ENCODE measurements at regions not wholly inside any gene's neighbourhood (a gene's known extent, or its start where the extent isn't known, plus 50 kb on each side); places are given as distances from the start of the nearest gene placed in this dataset.

DNA sequence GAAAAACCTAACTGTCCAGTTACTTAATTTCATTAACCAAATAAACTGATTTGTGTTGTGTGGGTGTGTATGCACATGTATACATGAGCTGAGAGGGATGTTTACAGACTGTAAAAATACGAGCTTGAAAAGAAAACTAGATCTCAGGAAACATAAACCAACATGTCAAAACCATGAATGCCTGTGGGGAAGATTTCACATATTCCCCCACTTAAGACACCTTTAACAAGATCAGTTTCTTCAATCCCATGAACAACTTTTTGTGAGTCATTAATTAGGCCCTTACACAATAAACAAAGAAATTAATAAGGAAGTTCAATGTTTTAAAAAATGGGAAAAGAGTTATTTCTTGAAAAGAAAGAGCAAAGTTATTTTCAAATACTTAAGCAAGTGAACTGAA lies 170.8 kb downstream of the ZNF674 start:
- Histone ChIP-seq H3K27me3 (ENCODE audit: control insufficient read depth, insufficient read depth, low read length, poor library complexity, severe bottlenecking) (no peaks in the 10 kb centered on the region), H3K4me3 (ENCODE audit: insufficient read depth, low read depth, low read length) (no peak overlapping the region), H3K4me1 (ENCODE audit: control insufficient read depth, insufficient read depth, low read length) (no peaks in the 10 kb centered on the region), H3K27ac (ENCODE audit: insufficient read depth, low read depth, low read length, poor library complexity, severe bottlenecking) (no peak overlapping the region), H3K9me3 (ENCODE audit: control insufficient read depth, low read length) (no peaks in the 10 kb centered on the region), H3K36me3 (ENCODE audit: control insufficient read depth, insufficient read depth, low read length) (no peaks in the 10 kb centered on the region)
- 90% methylated on average over 1 of the region's 1 CpG; no CpG with 5 or more reads in 1 of the 2 experiments for WGBS, 2 experiments

DNA sequence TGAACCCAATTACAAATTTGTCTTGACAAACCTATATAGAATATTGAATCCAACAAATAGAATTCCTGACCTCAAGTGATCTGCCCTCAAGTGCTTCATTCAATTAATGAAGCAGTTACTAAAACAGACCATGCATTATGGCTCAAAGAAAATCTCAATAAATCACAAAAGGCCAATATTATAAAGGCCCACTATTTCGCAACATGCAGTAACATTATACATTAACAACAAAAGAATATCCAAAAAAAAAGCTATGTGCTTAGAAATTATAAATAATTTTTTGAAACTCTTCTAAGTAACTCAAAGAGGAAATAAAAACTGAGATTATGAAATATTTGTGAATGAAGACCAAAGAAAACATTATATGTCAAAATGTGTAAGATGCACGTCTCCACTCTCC lies 177.7 kb downstream of the ZNF674 start:
- Histone ChIP-seq H3K4me3 (ENCODE audit: insufficient read depth, low read depth, low read length) (no peak overlapping the region), H3K4me1 (ENCODE audit: control insufficient read depth, insufficient read depth, low read length) (no peaks in the 10 kb centered on the region), H3K27me3 (ENCODE audit: control insufficient read depth, insufficient read depth, low read length, poor library complexity, severe bottlenecking) (no peaks in the 10 kb centered on the region), H3K36me3 (ENCODE audit: control insufficient read depth, insufficient read depth, low read length) (no peaks in the 10 kb centered on the region), H3K9me3 (ENCODE audit: control insufficient read depth, low read length) (no peaks in the 10 kb centered on the region), H3K27ac (ENCODE audit: insufficient read depth, low read depth, low read length, poor library complexity, severe bottlenecking) (no peak overlapping the region)
- WGBS, 2 experiments: 83% methylated on average over 1 of the region's 2 CpGs; no CpG with 5 or more reads in 1 of the 2 experiments

GRCh38 chrX:46366381-46367207 lies 178.6 kb downstream of the ZNF674 start:
- Histone ChIP-seq H3K27ac (ENCODE audit: insufficient read depth, low read depth, low read length, poor library complexity, severe bottlenecking) (peak overlapping the region; percentile 8), H3K27me3 (ENCODE audit: control insufficient read depth, insufficient read depth, low read length, poor library complexity, severe bottlenecking) (no peaks in the 10 kb centered on the region), H3K9me3 (ENCODE audit: control insufficient read depth, low read length) (no peaks in the 10 kb centered on the region), H3K4me1 (ENCODE audit: control insufficient read depth, insufficient read depth, low read length) (no peaks in the 10 kb centered on the region), H3K4me3 (ENCODE audit: insufficient read depth, low read depth, low read length) (no peak overlapping the region), H3K36me3 (ENCODE audit: control insufficient read depth, insufficient read depth, low read length) (no peaks in the 10 kb centered on the region)
- WGBS, 2 experiments: 80% methylated on average over 2 of the region's 2 CpGs; no CpG with 5 or more reads in 1 of the 2 experiments

DNA sequence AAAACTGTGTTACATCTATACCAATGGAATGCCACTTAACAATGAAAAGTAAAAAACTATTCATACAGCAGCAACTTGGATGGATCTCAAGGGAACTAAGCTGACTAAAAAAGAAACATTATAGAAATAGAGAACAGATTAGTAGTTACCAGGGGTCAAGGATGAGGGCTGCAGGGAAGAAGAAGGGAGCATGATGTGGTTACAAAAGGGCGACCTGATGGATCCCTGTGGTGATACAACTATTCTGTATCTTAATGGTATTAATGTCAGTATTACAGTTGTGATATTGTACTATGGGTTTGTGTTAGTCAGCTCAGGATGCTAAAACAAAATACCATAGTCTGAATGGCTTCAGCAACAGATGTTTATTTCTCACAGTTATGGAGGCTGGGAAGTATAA lies 190.7 kb downstream of the ZNF674 start:
- no peaks in the 10 kb centered on the region for H3K4me1 ChIP-seq (ENCODE audit: control insufficient read depth, insufficient read depth, low read length)
- no peak overlapping the region for H3K4me3 ChIP-seq (ENCODE audit: insufficient read depth, low read depth, low read length)
- 80 to 100% methylated on average over 1 of the region's 1 CpG for WGBS, 2 experiments

DNA sequence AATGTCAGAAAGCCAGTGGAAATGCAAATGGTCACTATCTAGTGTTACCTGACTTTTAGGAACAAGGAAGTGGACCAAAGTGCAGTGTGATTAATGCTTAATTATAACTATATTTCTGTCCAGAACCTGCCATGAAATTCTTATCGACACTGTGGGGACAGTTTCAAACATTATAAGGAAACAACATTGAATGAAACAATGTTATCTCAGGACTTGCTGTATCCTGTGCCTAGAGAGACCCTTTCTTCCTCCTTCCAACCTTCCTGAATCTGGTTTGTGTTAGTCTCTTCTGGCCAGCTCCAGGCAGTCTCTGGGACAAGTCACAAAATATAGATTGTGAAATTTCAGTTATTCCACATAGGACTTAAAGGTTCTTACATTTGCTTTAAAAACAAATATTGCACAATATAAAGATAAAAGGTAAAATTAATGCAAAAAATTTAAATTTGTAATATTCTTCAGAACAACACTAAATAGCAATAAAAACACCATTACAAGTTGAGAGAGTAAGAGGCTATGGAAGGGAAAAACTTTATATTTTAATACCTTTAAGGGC lies 203.4 kb downstream of the ZNF674 start:
- no peaks in the 10 kb centered on the region for H3K9me3 ChIP-seq (ENCODE audit: control insufficient read depth, low read length)
- H3K4me3 ChIP-seq (ENCODE audit: insufficient read depth, low read depth, low read length): no peak overlapping the region
- H3K36me3 ChIP-seq (ENCODE audit: control insufficient read depth, insufficient read depth, low read length): no peaks in the 10 kb centered on the region
- H3K4me1 ChIP-seq (ENCODE audit: control insufficient read depth, insufficient read depth, low read length): peaks cover 3% of the 10 kb centered on the region
- no peak overlapping the region for H3K27ac ChIP-seq (ENCODE audit: insufficient read depth, low read depth, low read length, poor library complexity, severe bottlenecking)
- WGBS, 2 experiments: 75% methylated on average over 1 of the region's 1 CpG; no CpG with 5 or more reads in 1 of the 2 experiments
- H3K27me3 ChIP-seq (ENCODE audit: control insufficient read depth, insufficient read depth, low read length, poor library complexity, severe bottlenecking): no peaks in the 10 kb centered on the region

More for the DNA sequence above, 190.7 kb downstream of the ZNF674 start:
- Histone ChIP-seq H3K27ac (ENCODE audit: insufficient read depth, low read depth, low read length, poor library complexity, severe bottlenecking) (no peak overlapping the region), H3K27me3 (ENCODE audit: control insufficient read depth, insufficient read depth, low read length, poor library complexity, severe bottlenecking) (no peaks in the 10 kb centered on the region), H3K36me3 (ENCODE audit: control insufficient read depth, insufficient read depth, low read length) (no peaks in the 10 kb centered on the region), H3K9me3 (ENCODE audit: control insufficient read depth, low read length) (no peaks in the 10 kb centered on the region)

DNA sequence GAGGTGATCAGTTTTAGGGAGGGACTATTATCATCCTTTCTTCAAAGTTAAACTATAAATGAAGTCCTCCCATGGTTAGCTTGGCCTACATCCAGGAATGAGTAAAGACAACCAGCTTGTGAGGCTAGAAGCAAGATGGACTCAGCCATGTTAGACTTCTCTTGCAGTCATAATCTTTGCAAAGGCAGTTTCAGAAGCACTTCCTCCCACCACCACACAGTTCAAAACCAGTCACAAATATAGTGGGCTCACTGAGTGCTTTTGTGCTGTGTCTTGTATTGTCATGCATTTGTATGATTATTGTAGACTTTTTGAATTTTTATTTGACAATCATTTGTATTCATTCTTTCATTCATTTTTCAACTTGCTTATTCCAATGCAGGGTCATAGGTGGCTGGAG lies 204.5 kb downstream of the ZNF674 start:
- Histone ChIP-seq H3K9me3 (ENCODE audit: control insufficient read depth, low read length) (no peaks in the 10 kb centered on the region), H3K4me3 (ENCODE audit: insufficient read depth, low read depth, low read length) (no peak overlapping the region), H3K36me3 (ENCODE audit: control insufficient read depth, insufficient read depth, low read length) (no peaks in the 10 kb centered on the region), H3K4me1 (ENCODE audit: control insufficient read depth, insufficient read depth, low read length) (peaks cover 3% of the 10 kb centered on the region), H3K27ac (ENCODE audit: insufficient read depth, low read depth, low read length, poor library complexity, severe bottlenecking) (no peak overlapping the region), H3K27me3 (ENCODE audit: control insufficient read depth, insufficient read depth, low read length, poor library complexity, severe bottlenecking) (no peaks in the 10 kb centered on the region)

DNA sequence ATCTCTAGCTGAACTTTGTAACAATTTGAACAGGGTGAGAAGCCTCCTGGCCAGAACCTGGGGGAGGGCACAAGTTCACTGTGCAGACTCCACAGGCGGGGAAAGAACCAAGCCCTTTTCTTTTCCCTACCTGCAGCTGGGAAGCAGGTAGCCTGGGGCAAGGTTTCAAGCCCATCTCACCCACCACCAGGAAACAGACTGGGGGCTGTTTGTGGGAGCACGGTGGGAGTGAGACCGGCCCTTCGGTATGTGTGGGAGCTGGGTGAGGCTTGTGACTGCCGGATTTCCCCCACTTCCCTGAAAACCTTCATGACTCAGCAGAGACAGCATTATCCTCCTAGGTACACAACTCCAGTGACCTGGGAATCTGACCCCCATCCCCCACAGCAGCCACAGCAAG lies 211.7 kb downstream of the ZNF674 start:
- 77 to 79% methylated on average over 3 to 5 of the region's 5 CpGs for WGBS, 2 experiments
- Histone ChIP-seq H3K4me3 (ENCODE audit: insufficient read depth, low read depth, low read length) (no peak overlapping the region), H3K27ac (ENCODE audit: insufficient read depth, low read depth, low read length, poor library complexity, severe bottlenecking) (no peak overlapping the region)

DNA sequence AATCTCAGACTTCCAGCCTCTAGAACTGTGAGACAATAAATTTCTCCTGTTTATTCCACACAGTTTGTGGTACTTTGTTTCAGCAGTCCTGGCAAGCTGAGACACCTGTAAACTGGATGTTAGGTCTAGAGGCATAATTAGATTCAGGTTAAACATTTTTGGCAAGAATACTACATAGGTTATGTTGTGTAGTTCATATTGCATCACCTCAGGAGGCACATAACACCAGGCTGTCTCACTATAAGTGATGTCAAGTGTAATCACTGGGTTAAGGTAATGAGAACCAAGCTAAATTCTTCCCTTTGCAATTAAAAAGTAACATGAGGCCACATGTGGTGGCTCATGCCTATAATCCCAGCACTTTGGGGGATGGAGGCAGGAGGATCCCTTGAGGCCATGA lies 214.2 kb downstream of the ZNF674 start:
- no peaks in the 10 kb centered on the region for H3K27me3 ChIP-seq (ENCODE audit: control insufficient read depth, insufficient read depth, low read length, poor library complexity, severe bottlenecking)
- H3K4me1 ChIP-seq (ENCODE audit: control insufficient read depth, insufficient read depth, low read length): peaks cover 3% of the 10 kb centered on the region
- no peaks in the 10 kb centered on the region for H3K36me3 ChIP-seq (ENCODE audit: control insufficient read depth, insufficient read depth, low read length)
- H3K4me3 ChIP-seq (ENCODE audit: insufficient read depth, low read depth, low read length): no peak overlapping the region
- no peaks in the 10 kb centered on the region for H3K9me3 ChIP-seq (ENCODE audit: control insufficient read depth, low read length)
- no peak overlapping the region for H3K27ac ChIP-seq (ENCODE audit: insufficient read depth, low read depth, low read length, poor library complexity, severe bottlenecking)

More for the DNA sequence above, 211.7 kb downstream of the ZNF674 start:
- Histone ChIP-seq H3K9me3 (ENCODE audit: control insufficient read depth, low read length) (no peaks in the 10 kb centered on the region), H3K36me3 (ENCODE audit: control insufficient read depth, insufficient read depth, low read length) (no peaks in the 10 kb centered on the region), H3K27me3 (ENCODE audit: control insufficient read depth, insufficient read depth, low read length, poor library complexity, severe bottlenecking) (no peaks in the 10 kb centered on the region), H3K4me1 (ENCODE audit: control insufficient read depth, insufficient read depth, low read length) (no peaks in the 10 kb centered on the region)

- Histone ChIP-seq H3K27ac (ENCODE audit: insufficient read depth, low read depth, low read length, poor library complexity, severe bottlenecking) (no peak overlapping the region), H3K9me3 (ENCODE audit: control insufficient read depth, low read length) (no peaks in the 10 kb centered on the region), H3K27me3 (ENCODE audit: control insufficient read depth, insufficient read depth, low read length, poor library complexity, severe bottlenecking) (no peaks in the 10 kb centered on the region), H3K4me3 (ENCODE audit: insufficient read depth, low read depth, low read length) (no peak overlapping the region), H3K36me3 (ENCODE audit: control insufficient read depth, insufficient read depth, low read length) (no peaks in the 10 kb centered on the region), H3K4me1 (ENCODE audit: control insufficient read depth, insufficient read depth, low read length) (peaks cover 3% of the 10 kb centered on the region)
- 87 to 90% methylated on average over 2 of the region's 2 CpGs for WGBS, 2 experiments
Observed at GRCh38 chrX:46330513-46330912, 214.7 kb downstream of the ZNF674 start.

DNA sequence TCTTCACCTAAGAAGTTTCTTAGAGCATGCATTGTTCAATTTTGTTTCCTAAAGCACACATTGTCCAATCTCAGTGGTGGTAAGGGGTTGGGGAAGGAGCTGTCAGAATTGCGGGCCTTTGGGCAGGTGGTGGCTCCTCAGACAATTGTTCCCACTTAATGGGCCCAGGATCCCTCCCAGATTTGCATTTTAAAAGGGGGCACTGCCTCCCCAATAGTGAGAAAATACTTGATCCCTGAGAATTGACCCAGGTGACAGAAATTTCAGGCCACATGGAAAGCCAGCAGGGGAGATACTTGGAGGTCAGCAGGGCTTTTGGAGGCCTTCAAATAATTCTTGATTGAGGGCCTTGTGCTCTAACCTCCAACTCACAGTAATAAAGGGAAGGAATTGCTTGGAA lies 217.1 kb downstream of the ZNF674 start:
- 0% methylated on average over 1 of the region's 1 CpG for WGBS, 2 experiments
- H3K27ac ChIP-seq (ENCODE audit: insufficient read depth, low read depth, low read length, poor library complexity, severe bottlenecking): peak overlapping the region; percentile 95
- no peak overlapping the region for H3K4me3 ChIP-seq (ENCODE audit: insufficient read depth, low read depth, low read length)
- H3K36me3 ChIP-seq (ENCODE audit: control insufficient read depth, insufficient read depth, low read length): no peaks in the 10 kb centered on the region
- no peaks in the 10 kb centered on the region for H3K27me3 ChIP-seq (ENCODE audit: control insufficient read depth, insufficient read depth, low read length, poor library complexity, severe bottlenecking)
- H3K9me3 ChIP-seq (ENCODE audit: control insufficient read depth, low read length): no peaks in the 10 kb centered on the region
- H3K4me1 ChIP-seq (ENCODE audit: control insufficient read depth, insufficient read depth, low read length): peaks cover 3% of the 10 kb centered on the region
